HG02678 (cell line): ENCODE measurements at regions not wholly inside any gene's neighbourhood (a gene's known extent, or its start where the extent isn't known, plus 50 kb on each side); places are given as distances from the start of the nearest gene placed in this dataset.

Experiments
- ATAC-seq: cut with Tn5 transposase; IDR thresholded peaks from one replicate; pipeline ENCODE4 v1.9.1; 2021; ENCODE audit warnings: mild to moderate bottlenecking, moderate library complexity; ENCODE audit not compliant: unreplicated experiment

GRCh38 chr2:67216881-67217280, 180.3 kb upstream of the ETAA1 start:
- no peak for ATAC-seq

GRCh38 chr2:67217398-67217797, 179.7 kb upstream of the ETAA1 start:
- no peak for ATAC-seq

- ATAC-seq: no peak
Measured at GRCh38 chr2:67218056-67218455, 179.1 kb upstream of the ETAA1 start.

GRCh38 chr2:67219651-67220050, 177.5 kb upstream of the ETAA1 start:
- no peak for ATAC-seq

GRCh38 chr2:67221266-67221665, 175.9 kb upstream of the ETAA1 start:
- no peak for ATAC-seq

GRCh38 chr2:67225287-67225973, 171.7 kb upstream of the ETAA1 start:
- no peak for ATAC-seq

- no peak for ATAC-seq
Measured at GRCh38 chr2:67229706-67230105, 167.4 kb upstream of the ETAA1 start.

GRCh38 chr2:67232936-67233335, 164.2 kb upstream of the ETAA1 start:
- ATAC-seq: no peak

GRCh38 chr2:67234440-67234839, 162.7 kb upstream of the ETAA1 start:
- no peak for ATAC-seq

- ATAC-seq: no peak
Measured at GRCh38 chr2:67237288-67237687, 159.8 kb upstream of the ETAA1 start.

GRCh38 chr2:67240507-67240906, 156.6 kb upstream of the ETAA1 start:
- ATAC-seq: no peak

GRCh38 chr2:67241453-67241852, 155.7 kb upstream of the ETAA1 start:
- ATAC-seq: no peak

GRCh38 chr2:67242456-67242855, 154.7 kb upstream of the ETAA1 start:
- no peak for ATAC-seq

GRCh38 chr2:67243919-67244318, 153.2 kb upstream of the ETAA1 start:
- ATAC-seq: no peak

GRCh38 chr2:67246791-67247190, 150.3 kb upstream of the ETAA1 start:
- ATAC-seq: no peak

GRCh38 chr2:67251741-67252140, 145.4 kb upstream of the ETAA1 start:
- ATAC-seq: no peak

- ATAC-seq: no peak
Measured at GRCh38 chr2:67255933-67256615, 141.1 kb upstream of the ETAA1 start.

GRCh38 chr2:67256892-67257291, 140.2 kb upstream of the ETAA1 start:
- ATAC-seq: no peak

GRCh38 chr2:67258122-67258521, 139.0 kb upstream of the ETAA1 start:
- ATAC-seq: no peak

- ATAC-seq: no peak
Measured at GRCh38 chr2:67258831-67259230, 138.3 kb upstream of the ETAA1 start.

- ATAC-seq: no peak
Measured at GRCh38 chr2:67259556-67260342, 137.4 kb upstream of the ETAA1 start.
